ENCODE measurements at regions not wholly inside any gene's neighbourhood (a gene's known extent, or its start where the extent isn't known, plus 50 kb on each side); places are given as distances from the start of the nearest gene placed in this dataset.
A peak's percentile ranks its signal among the peaks of the same experiment; 100 is the strongest.
"Not testable (repeated sequence)": the region's sequence is repeated elsewhere in the genome, so short reads cannot be mapped to it uniquely, and the experiment has no call there.

DNA sequence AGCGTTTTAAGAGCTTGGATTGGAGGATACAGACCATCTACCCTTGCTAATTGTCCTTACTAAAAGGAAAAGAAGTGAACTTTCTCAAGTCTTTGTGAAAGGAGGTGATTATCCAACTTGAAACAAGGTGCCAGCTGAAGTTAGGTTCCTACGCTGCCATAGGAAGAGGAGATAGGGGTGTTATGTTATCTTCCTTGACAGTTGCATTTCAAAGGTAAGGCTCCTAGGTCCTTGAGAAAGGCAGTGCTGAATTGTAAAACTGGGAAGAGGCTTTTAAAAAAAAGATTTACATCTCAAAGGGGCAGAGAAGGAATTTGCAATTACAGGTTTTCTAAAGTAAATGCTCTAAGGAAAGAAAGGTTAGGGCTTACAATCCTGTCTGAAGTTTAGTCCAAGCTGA is 810.2 kb upstream of the LRATD1 start:
- no peak for DNase-seq (ENCODE audit: low read depth, low spot score)

DNA sequence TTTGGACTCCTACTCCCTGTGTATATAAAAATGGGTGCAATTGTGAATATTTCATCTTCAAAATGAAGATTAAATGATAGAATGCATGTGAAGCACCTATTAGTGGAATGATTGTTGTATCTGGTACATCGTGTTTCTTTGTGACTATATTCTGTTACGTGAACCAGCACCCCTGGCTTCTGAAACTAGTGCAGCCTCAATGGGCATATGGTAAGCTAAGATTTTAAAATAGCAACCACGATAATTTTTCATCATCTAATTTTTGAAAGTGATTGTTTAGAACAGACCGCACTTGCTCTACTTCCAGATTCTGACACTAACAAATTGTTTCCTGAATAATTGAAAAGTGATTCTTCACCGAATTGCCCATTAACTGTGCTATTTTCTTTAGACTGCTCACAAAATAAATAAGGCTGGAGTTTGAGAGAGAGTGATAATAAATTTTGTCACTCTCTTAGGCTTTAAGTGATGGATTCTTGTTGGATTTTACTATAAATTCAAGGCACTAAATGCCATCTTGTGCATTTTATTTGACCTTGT is 806.1 kb upstream of the LRATD1 start:
- DNase-seq (ENCODE audit: low read depth, low spot score): no peak

DNA sequence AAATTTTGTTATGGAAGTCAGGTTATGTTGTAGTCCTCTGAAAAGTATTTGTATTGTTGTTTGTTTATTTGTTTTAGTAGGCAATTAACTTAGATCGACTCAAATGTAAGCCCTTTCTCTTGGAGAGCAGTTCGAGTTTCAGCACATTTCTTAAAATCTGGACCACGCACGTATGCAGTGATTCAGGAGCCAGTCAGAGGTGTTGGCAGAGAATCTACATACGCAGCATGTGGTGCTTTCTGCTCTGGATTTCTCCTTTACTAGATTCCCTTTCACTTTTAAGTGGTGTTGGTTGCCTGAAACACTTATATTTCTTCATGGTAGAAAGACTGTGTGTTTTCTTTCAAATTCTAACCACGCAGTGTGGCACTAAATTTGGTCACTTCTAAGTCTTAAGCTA is 773.9 kb upstream of the LRATD1 start:
- DNase-seq (ENCODE audit: low read depth, low spot score): peak; percentile 15

DNA sequence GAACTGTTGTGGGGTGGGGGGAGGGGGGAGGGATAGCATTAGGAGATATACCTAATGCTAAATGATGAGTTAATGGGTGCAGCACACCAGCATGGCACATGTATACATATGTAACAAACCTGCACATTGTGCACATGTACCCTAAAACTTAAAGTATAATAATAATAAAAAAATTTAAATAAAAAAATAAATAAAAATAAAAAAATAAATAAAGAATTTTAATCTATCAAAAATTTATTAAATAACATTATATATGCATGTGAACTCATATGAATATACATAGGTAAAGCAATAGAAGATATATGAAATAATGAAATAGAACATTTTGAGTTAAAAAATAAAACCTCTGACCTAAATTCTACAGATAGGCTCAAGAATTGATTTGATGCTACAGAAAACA is 764.2 kb upstream of the LRATD1 start:
- DNase-seq (ENCODE audit: low read depth, low spot score): not testable (repeated sequence)

DNA sequence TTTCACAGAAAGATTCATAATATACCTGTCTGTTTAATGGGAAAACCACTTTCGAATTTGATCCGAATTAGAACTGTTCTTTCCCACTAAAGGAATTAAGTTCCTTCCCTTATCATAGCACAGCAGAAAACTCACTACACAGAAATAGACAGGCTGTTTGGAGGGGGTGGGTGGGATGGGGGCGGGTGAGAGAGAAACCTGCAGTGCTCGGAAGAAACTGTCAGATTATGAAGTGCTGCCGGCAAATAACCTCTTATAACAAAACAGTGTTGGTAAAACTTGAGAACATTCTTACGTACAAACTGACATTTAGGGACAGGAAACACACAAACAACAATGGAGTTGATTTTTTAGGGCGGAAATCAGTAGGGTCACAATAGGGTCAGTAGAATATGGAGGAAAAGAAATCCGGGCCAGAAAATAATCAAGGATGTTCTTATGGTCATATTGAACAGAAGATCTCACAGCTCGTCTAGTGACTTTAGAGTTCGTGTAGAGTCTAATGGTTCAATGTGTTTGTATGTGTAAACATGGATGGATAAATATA is 756.0 kb upstream of the LRATD1 start:
- no peak for DNase-seq (ENCODE audit: low read depth, low spot score)

DNA sequence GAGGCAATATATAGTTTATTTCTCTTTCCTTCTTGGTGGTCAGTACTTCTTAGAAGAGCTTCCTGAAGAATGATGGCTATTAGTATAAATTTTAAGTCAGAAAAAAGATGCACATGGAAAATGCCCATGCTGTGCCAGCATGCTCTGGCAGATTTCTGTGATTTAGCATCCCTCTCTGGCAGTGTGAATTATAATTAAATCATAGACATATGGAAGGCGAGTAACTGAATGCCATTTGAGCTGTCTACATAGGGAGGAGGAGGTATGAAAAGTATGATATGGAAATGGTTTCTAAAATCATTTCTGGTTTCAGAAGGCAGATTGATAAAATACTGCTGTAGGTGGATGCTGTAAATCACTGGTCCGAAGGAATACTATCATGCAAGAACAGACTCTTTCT is 754.9 kb upstream of the LRATD1 start:
- DNase-seq (ENCODE audit: low read depth, low spot score): no peak

DNA sequence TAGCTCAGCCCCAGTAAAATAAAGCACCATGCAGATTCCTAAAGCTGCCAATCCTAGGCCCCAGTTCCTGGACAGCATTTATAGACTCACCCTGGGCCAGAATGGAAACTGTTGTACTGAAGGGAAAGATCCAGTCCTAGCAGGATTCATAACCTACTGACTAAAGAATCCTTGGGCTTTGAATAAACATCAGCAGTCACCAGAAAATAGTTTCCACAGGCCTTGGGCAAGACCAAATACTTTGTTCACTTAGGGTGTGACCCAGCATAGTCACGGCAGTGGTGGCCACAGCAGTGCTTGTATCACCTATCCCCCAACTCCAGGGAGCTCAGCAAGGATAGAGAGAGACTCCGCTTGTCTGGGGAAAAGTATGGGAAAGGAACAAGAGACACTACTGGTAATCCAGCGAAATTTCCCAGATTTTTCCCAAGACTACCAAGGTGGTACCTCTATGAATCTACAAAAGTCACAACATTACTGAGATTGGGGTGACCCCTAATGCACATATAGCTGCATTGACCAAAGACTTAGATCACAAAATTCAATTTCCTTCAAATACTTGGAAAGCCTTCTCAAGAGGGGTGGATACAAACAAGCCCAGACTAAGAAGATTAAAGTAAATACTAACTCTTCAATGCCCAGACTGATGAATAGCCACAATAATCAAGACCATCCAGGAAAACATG is 748.1 kb upstream of the LRATD1 start:
- no peak for DNase-seq (ENCODE audit: low read depth, low spot score)

DNA sequence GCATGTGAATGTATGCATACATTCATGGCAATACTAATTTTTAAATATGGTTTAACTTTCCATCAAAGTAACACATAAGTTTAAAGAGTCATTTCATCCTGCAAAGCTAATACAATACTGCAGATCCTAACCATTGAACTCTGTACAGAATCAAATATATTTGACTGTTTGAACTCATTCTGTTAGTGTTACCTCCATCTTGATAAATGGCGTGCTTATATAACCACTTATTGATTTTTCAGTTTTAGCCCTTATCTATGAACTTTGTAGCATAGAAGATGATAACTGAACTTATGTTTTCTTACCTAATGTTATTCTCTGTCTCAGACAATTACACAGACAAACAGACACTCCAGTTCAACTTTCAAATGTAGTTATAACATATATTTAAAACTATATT is 731.0 kb upstream of the LRATD1 start:
- no peak for DNase-seq (ENCODE audit: low read depth, low spot score)

DNA sequence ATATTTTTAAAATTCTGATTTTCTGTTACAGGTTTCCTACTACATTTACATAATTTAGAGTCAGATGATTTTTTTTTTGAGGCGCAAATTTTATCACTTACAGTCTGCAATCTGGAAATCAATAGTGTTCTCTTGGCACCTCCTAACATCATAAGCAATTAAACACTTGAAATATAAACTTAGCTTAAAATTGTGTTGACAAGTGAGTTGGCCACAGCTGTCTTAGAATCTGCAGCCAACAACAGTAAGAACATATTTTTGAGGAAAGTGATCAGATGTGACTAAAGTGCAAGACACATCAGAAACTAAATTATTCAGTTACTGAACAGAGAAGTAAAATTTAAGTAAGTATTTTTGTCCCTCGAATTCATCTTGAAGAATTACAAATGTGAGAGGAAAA is 726.7 kb upstream of the LRATD1 start:
- no peak for DNase-seq (ENCODE audit: low read depth, low spot score)

DNA sequence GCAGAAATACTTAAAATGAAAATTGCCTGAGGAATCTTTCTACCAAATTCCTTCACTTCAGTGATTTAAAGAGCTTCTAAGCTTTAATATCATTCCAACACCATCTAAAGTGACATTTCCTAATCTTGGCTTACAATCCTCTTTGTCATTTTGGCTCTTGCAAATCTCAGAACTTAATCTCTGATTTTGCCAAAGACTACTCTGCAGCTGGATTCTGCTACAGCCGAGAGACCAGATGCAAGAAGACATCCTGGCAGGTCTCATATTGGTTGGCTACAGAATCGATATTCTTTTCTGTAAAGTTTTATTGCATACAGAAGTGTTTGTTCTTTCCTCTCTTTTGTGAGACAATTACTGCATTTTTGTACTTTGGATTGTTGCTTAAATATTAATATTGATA is 716.5 kb upstream of the LRATD1 start:
- no peak for DNase-seq (ENCODE audit: low read depth, low spot score)

DNA sequence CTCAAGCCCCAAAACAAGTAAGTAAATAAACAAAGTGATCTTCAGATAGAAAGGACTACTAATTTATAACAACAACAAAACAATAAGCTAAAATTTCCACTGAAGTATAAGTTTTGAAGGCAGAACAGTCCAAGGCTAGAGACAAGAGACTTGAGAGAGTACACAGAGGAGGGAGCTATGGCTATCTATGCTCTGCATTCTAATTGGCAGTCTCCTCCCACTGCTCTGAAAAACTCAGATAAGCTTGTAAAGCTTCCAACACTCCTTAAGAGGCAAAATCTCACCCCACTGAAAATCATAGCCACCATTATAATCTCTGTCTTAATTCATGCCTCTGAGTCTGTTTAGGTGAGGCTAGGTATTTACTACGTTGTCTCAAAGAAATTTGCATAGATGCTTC is 714.6 kb upstream of the LRATD1 start:
- no peak for DNase-seq (ENCODE audit: low read depth, low spot score)

DNA sequence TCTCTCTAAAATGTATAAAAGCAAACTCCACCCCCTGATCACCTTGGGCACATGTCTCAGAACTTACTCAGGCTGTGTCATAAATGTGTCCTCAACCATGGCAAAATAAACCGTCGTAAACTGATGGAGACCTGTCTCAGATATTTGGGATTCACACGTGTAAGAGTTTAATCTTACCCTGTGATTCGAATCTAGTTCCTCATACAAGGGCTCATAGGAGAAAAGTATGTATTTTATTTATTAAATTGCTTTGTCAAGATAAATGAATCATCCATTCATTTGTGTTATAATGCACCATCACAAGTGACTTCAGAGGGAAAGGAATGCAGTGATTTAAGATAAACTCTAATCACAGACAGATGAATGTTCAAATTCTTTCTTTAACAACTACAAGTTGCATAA is 712.5 kb upstream of the LRATD1 start:
- DNase-seq (ENCODE audit: low read depth, low spot score): peak; percentile 8

DNA sequence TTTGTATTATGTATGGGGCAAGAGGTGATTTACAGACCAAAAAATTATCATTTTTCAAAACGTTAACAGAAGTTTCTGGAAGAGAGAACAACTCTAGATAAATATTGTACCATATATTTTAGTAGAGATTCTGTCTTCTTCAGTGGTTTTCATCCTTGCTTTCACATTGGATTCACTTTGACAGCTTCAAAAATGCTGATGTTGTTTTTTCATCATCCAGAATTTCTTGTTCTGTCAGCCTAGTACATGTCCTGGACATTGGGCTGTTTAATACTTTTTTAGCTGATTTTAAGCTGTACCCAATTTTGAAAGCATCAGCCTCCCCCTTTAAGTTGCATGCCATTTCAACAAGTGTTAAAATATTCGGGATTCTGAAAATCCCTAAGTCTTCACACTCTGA is 711.3 kb upstream of the LRATD1 start:
- DNase-seq (ENCODE audit: low read depth, low spot score): no peak

DNA sequence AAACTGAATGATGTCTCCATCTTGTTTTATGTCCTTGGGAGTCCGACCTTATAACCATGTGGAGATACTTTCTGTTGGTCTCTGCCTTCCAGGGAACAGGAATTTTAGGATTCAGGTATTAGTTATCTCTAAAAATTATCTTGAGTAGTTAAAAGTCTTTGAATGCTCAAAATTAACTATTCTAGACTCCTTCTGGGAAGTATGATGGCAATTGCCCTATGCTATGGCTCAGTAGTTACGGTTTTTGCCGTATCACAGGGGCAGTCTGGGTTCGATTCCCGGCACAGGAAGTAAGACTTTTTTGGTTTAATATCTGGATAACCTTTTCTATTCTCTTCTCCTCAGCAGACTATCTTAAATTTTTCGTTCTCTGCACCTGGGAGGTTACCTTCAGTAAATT is 708.7 kb upstream of the LRATD1 start:
- no peak for DNase-seq (ENCODE audit: low read depth, low spot score)

DNA sequence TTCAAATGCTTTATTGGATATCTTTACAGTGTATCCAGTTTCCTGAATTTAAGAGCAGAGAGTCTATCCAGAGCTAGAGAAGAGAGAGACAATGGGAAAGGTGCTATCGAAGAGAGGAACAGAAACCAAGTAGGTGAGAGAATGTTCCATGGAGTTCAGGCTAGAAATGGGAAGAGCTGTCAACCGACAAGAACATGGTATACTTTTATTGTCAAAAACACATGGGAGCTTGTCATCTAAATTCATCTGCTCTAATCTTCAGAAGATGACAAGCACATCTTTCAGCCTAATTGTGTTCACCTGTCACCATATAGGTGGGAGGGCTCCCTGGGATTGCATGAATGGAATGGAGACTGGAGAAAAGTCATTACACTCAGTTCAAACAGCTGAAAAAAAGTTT is 690.4 kb upstream of the LRATD1 start:
- DNase-seq (ENCODE audit: low read depth, low spot score): no peak

DNA sequence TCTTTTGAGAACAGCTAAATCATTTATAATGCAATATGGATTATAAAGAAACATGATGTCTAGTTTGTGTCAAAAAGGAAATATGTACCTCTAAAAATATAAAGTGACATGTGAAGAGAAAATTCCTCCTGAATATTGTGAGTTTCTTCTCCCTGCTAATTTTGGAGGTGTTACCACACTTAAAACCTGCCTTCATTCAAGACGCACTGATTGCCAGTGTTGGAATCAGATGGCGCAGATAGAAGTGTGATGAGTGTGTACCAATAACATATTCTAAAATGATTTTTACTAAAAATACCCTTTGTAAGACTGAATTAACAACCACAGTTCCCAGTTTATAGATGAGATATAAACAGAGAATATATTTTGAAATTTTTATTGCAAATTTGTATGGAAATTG is 681.8 kb upstream of the LRATD1 start:
- DNase-seq (ENCODE audit: low read depth, low spot score): no peak

DNA sequence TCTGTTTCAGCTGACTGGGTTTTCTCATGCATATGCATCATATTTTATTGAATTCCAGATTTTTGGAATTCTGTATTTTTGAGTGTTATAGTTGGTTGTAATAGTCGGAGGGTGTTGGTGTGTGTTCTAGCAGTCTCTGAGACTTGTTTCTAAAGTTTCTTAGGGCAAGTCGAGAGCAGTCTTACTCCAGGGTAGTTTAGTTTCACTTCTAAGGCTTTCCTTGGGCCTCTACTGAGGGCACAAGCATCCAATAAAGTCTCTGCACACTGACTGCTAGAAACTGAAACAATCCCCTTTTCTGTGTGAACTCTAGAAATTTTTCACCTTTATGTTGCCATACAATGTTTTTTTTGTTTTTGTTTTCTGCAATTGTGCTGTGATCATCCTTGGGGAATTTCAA is 663.7 kb upstream of the LRATD1 start:
- no peak for DNase-seq (ENCODE audit: low read depth, low spot score)

DNA sequence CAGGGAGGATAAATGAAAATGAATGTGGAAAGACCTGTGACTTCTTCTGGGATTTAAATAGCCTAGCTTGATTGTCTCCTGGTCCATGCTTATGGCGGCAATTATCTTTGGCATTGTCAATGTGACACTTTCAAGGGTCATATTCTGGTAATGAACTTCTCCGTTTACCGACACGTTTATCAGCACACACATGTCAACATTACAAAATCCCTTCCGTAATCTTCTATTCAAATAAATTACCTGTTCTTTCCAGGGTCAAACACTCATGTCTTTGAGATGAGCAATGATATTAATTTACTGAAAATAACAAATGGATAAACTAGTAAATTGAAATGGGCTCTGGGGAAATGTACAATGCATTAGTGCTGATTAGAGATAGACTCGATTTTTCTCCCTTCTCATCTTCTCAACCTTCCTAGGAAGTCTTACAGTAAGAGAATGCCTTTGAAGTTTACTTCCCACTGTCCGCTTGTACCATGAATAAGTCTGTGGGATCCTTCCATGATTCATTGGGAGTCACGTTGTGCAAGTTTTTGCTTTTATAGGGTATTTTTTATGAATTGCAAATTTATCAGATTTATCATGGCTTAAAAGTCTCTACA is 646.3 kb upstream of the LRATD1 start:
- DNase-seq (ENCODE audit: low read depth, low spot score): no peak

DNA sequence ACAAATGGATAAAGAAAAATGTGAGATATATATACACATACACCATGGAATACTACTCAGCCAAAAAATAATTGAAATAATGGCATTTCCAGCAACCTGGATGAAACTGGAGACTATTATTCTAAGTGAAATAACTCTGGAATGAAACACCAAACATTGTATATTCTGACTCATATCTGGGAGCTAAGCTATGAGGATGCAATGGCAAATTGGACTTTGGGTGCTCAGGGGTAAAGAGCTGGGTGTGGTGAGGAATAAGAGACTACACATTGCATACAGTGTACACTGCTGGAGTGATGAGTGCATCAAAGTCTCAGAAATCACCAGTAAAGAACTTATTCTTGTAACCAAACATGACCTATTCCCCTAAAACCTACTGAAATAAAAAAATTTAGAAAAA is 636.0 kb upstream of the LRATD1 start:
- no peak for DNase-seq (ENCODE audit: low read depth, low spot score)

DNA sequence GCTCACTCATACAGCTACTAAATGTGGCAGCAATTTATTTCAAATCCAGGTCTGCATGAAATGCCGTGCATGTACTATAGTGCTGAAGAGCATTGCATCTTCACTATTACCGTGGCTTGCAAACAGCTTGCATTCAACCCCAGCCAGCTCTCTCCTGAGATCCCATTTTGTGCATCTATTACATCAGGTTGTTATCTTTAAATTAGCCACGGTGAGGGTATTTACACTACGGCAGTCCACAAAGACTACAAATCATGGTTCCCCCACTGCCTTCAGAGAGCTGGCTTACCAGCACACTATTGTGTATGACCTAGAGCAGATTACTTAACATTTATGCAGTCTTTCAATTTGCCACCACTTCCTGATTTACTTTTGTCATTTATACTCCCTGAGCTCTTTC is 621.3 kb upstream of the LRATD1 start:
- peak; percentile 3 for DNase-seq (ENCODE audit: low read depth, low spot score)

DNA sequence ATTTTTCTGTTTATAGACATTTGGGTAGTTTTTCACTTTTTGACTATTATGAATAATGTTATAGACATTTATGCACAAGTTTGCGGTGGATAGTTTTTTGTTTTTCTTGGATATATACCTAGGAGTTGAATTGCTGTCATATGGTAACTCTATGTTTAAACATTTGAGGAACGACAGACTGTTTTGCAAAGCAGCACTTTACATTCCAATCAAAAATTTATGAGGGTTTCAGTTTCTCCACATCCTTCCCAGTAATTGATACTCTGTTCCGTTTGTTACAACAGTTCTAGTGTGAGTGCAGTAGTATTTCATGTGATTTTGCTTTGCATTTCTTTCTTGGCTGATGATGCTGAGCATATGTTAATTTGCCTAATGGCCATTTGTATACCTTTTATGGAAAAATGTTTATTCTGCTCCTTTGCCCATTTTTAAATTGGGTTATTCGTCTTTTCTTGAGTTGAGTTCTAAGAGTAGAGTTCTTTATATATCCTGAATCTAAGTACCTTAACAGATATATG is 617.3 kb upstream of the LRATD1 start:
- DNase-seq (ENCODE audit: low read depth, low spot score): no peak

DNA sequence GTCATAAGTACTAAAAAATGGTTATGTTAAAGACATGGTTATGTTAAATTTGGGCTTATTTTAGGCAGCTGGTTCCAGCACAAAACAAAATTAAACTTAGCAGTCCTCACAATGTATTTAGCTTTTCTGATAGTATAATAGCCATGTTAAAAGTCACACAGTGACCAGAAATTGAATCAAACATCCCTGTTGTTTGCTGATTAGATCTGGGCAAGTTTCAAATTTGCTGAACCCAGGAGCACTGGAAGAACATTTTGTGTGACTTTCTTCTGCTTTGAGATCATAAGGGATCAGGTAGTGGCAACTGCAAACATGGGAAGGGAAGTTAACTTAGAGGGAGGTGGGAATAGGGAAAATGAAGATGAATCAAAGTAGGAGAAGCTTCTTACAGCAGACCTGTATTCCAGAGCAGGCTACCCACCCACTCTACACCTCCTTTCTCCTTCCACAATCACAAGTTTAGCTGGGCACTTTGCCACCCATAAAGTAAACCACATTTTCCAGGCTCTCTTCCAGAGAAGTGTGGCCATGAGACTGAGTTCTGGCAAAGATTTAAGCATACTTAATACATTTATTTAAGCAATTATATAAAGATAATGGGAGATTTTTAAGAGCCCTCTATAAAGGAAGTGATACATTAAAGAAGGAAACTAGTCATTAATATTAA is 616.1 kb upstream of the LRATD1 start:
- peak; percentile 93 for DNase-seq (ENCODE audit: low read depth, low spot score)

DNA sequence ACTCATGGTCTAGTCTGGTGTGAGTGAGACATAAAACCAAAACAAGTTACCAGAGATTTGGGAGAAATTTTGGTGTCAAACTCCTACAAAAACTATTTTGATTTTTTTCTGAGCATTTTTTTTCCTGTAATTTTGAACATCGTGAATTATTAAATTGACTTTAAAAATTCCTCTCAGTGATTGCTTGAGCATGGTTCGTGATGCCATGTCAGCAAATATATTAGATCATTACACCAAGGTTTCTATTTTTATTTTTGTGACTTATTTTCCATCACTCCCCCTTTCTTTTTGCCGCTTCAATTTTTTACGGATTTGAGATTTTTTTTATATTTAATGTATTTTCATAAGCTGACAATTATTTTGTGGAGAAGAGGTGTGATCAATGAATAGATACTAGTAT is 613.9 kb upstream of the LRATD1 start:
- DNase-seq (ENCODE audit: low read depth, low spot score): no peak

Data from astrocyte of the hippocampus (primary cell).